B cell (primary cell): ENCODE measurements at regions not wholly inside any gene's neighbourhood (a gene's known extent, or its start where the extent isn't known, plus 50 kb on each side); places are given as distances from the start of the nearest gene placed in this dataset.

Experiments
- ATAC-seq: fragments of 200-7000 bp; cut with Tn5 transposase; one replicate; pipeline ENCODE4 v1.10.0; 2021; ENCODE audit warnings: low read depth, mild to moderate bottlenecking, moderate number of reproducible peaks, moderate library complexity
- CTCF ChIA-PET: fragments of 350-600 bp; sonication (Branson Sonifier 250); formaldehyde crosslinking; loops from one replicate; lab custom pipeline; 2021; ENCODE audit warnings: antibody characterized with exemption, inconsistent platforms; lab: Charles Lee
- POLR2A ChIA-PET: fragments of 350-600 bp; sonication (Branson Sonifier 250); formaldehyde crosslinking; loops from one replicate; lab custom pipeline; 2021; ENCODE audit warnings: antibody characterized with exemption; lab: Charles Lee
- DNase-seq: peaks from one replicate; pipeline ENCODE4 v3.0.0; 2013
- H2AFZ ChIP-seq: 2 replicates; pipeline ENCODE4 v1.6.1; 2012; ENCODE audit warnings: mild to moderate bottlenecking, low read depth, low read length; ENCODE audit not compliant: insufficient read depth, poor library complexity, severe bottlenecking
- H3K27ac ChIP-seq, 2 donors: 1 replicate in 1 of 2; 2 replicates in 1 of 2; pipeline ENCODE4 v1.5.1; 2012 to 2013; ENCODE audit warnings: low read length in 2 of 2, mild to moderate bottlenecking in 2 of 2, moderate library complexity in 1 of 2
- H3K27me3 ChIP-seq, 4 experiments: fragments of 200-600 bp in 1 of 4; sonication (generic) in 1 of 4; replicated peaks in 1 of 4; 1 replicate in 2 of 4; 2 replicates in 2 of 4; pipeline versions ENCODE4 v1.6.1 to v1.7.0; 2013 to 2016; ENCODE audit warnings: low read length in 3 of 4, mild to moderate bottlenecking in 2 of 4, mixed read lengths in 1 of 4, moderate library complexity in 1 of 4; ENCODE audit not compliant: insufficient read depth in 4 of 4, control insufficient read depth in 3 of 4; ENCODE audit errors: control extremely low read depth in 1 of 4
- H3K36me3 ChIP-seq, 2 experiments: replicated peaks in 1 of 2; 1 replicate in 1 of 2; 2 replicates in 1 of 2; pipeline versions ENCODE4 v1.6.1 to v1.7.1; 2013; ENCODE audit warnings: low read length in 1 of 2; ENCODE audit not compliant: insufficient read depth in 2 of 2, control insufficient read depth in 1 of 2; ENCODE audit errors: control extremely low read depth in 1 of 2, extremely low read depth in 1 of 2
- H3K4me1 ChIP-seq, 2 donors: fragments of 200-600 bp in 1 of 2; sonication (generic) in 1 of 2; 1 replicate in 1 of 2; 2 replicates in 1 of 2; pipeline versions ENCODE4 v1.5.1 to v1.6.1; 2013 to 2017; ENCODE audit warnings: low read length in 2 of 2; ENCODE audit not compliant: control insufficient read depth in 2 of 2, insufficient read depth in 2 of 2
- H3K4me2 ChIP-seq: replicated peaks from 2 replicates; pipeline ENCODE3; 2012; ENCODE audit warnings: mild to moderate bottlenecking, low read depth, low read length; ENCODE audit not compliant: poor library complexity, severe bottlenecking
- H3K4me3 ChIP-seq, 5 experiments: fragments of 200-600 bp in 1 of 5; sonication (generic) in 1 of 5; 1 replicate in 3 of 5; 2 replicates in 2 of 5; pipeline versions ENCODE4 v1.5.1 to v1.7.0; 2011 to 2016; ENCODE audit warnings: low read length in 4 of 5, mild to moderate bottlenecking in 4 of 5, low read depth in 2 of 5, control low read depth in 1 of 5, moderate library complexity in 1 of 5; ENCODE audit not compliant: insufficient read depth in 1 of 5; ENCODE audit errors: control extremely low read depth in 1 of 5, extremely low read depth in 1 of 5
- H3K79me2 ChIP-seq: fragments of 200-600 bp; sonication (generic); one replicate; pipeline ENCODE4 v1.6.0; 2016; ENCODE audit warnings: low read length; ENCODE audit not compliant: control insufficient read depth, insufficient read depth
- H3K9ac ChIP-seq: fragments of 200-600 bp; sonication (generic); 2 replicates; pipeline ENCODE4 v1.6.1; 2017; ENCODE audit warnings: mild to moderate bottlenecking, low read length, moderate library complexity
- H3K9me3 ChIP-seq, 3 donors: one replicate each; pipeline versions ENCODE4 v1.6.1 to v1.7.1; 2013; ENCODE audit warnings: low read length in 2 of 3; ENCODE audit not compliant: control insufficient read depth in 2 of 3, insufficient read depth in 1 of 3; ENCODE audit errors: control extremely low read depth in 1 of 3
- H4K20me1 ChIP-seq: 2 replicates; pipeline ENCODE4 v1.6.0; 2012; ENCODE audit warnings: mild to moderate bottlenecking, low read length; ENCODE audit not compliant: insufficient read depth, control insufficient read depth, poor library complexity, severe bottlenecking
- H3K27ac Mint-ChIP-seq: one replicate; pipeline ENCODE4 v1.8.0; 2021; ENCODE audit warnings: mixed read lengths
- H3K27me3 Mint-ChIP-seq: one replicate; pipeline ENCODE4 v1.8.0; 2021; ENCODE audit warnings: mixed read lengths
- H3K4me1 Mint-ChIP-seq: one replicate; pipeline ENCODE4 v1.8.0; 2021; ENCODE audit warnings: mixed read lengths
- H3K4me3 Mint-ChIP-seq: one replicate; pipeline ENCODE4 v1.8.0; 2021; ENCODE audit warnings: mixed read lengths
- H3K9me3 Mint-ChIP-seq: one replicate; pipeline ENCODE4 v1.8.0; 2022; ENCODE audit warnings: mixed read lengths; ENCODE audit not compliant: insufficient read depth
- EZH2 ChIP-seq: IDR thresholded peaks from 2 replicates; pipeline ENCODE4 v1.6.1; 2012; ENCODE audit warnings: borderline replicate concordance, low read depth, mild to moderate bottlenecking, moderate library complexity, low read length; ENCODE audit not compliant: insufficient read depth, poor library complexity, severe bottlenecking
- WGBS: methylation state at CpG from one replicate; pipeline ENCODE4 v1.1.5; 2013; ENCODE audit warnings: missing lambda C conversion rate; ENCODE audit not compliant: insufficient coverage; 5-methylcytosine and 5-hydroxymethylcytosine counted together
- intact Hi-C: fragments of 100-400 bp; cut with micrococcal nuclease; formaldehyde crosslinking; loops from one replicate; pipeline ENCODE4 v1.10.0; 2022
- TF ChIP-seq, protein P1 (sequence below): fragments of 200-600 bp; IDR thresholded peaks from one replicate; pipeline ENCODE4 v1.8.0; 2022; ENCODE audit warnings: antibody characterized with exemption, mild to moderate bottlenecking

DNA sequence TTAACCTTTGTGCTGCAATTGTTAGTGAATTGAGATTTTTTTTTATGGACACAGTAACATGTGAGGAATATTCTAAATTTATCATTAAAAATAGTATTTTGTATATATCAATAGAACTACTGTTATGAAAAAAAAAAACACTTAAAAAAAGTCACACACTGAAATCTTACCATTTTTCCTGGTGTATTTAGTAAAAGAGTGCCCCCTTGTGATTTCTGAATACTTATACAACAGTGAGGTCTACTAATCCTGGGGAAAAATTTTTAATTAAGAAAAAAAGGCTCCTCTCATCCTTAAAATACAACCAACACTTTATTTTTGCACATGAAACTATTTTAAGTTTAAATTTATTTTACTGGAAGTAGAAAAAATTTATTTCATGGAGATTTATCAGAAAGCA is 56.4 kb upstream of the SPOCK3 start:
- Histone ChIP-seq H4K20me1 (no peaks in the 10 kb centered on the region), H3K4me2 (no peak overlapping the region), H2AFZ (no peak overlapping the region), H3K4me1 (no peaks in the 10 kb centered on the region), H3K9ac (no peak overlapping the region), H3K27ac (no peak overlapping the region), H3K4me3 (no peak overlapping the region), H3K79me2 (no peaks in the 10 kb centered on the region), H3K27me3 (no peaks in the 10 kb centered on the region), H3K36me3 (no peaks in the 10 kb centered on the region), H3K9me3 (no peaks in the 10 kb centered on the region)
- H3K27ac Mint-ChIP-seq = no peak overlapping the region
- H3K9me3 Mint-ChIP-seq = no peaks in the 10 kb centered on the region
- POLR2A ChIA-PET = no interaction called here
- DNase-seq (no peak), ATAC-seq (no peak)
- H3K27me3 Mint-ChIP-seq = no peaks in the 10 kb centered on the region
- TF ChIP-seq EZH2 = no peak
- TF ChIP-seq, protein P1, sequence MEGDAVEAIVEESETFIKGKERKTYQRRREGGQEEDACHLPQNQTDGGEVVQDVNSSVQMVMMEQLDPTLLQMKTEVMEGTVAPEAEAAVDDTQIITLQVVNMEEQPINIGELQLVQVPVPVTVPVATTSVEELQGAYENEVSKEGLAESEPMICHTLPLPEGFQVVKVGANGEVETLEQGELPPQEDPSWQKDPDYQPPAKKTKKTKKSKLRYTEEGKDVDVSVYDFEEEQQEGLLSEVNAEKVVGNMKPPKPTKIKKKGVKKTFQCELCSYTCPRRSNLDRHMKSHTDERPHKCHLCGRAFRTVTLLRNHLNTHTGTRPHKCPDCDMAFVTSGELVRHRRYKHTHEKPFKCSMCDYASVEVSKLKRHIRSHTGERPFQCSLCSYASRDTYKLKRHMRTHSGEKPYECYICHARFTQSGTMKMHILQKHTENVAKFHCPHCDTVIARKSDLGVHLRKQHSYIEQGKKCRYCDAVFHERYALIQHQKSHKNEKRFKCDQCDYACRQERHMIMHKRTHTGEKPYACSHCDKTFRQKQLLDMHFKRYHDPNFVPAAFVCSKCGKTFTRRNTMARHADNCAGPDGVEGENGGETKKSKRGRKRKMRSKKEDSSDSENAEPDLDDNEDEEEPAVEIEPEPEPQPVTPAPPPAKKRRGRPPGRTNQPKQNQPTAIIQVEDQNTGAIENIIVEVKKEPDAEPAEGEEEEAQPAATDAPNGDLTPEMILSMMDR = no peak
- intact Hi-C loops = no loop called here
- no peak overlapping the region for H3K4me3 Mint-ChIP-seq
- CTCF ChIA-PET = no interaction called here
- no peaks in the 10 kb centered on the region for H3K4me1 Mint-ChIP-seq

DNA sequence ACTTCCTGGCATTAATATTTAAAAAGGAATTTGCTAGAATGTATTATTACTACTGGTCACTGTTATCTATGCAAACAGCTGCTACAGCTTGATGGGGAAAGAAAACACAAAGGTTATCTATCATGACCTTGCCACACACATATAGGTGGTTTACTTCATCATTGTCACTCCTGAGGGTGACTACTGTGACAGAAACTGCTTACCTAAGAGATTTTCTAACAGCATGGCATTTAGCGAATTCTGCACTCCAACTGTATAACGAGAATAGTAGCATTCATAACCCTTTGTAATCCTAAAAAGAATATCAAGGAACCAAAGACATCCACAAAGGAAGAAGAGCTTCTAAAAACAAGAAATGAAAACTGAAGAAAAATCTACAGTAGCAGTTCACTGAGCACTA is 74.6 kb upstream of the SPOCK3 start:
- intact Hi-C loops = no loop called here
- H3K27ac Mint-ChIP-seq = no peak overlapping the region

More for the DNA sequence above, 74.6 kb upstream of the SPOCK3 start:
- Histone ChIP-seq H3K4me2 (no peak overlapping the region), H4K20me1 (no peaks in the 10 kb centered on the region), H3K4me3 (no peak overlapping the region), H3K36me3 (no peaks in the 10 kb centered on the region), H2AFZ (no peak overlapping the region), H3K9ac (no peak overlapping the region), H3K27me3 (no peaks in the 10 kb centered on the region), H3K27ac (no peak overlapping the region), H3K4me1 (no peaks in the 10 kb centered on the region), H3K9me3 (no peaks in the 10 kb centered on the region), H3K79me2 (no peaks in the 10 kb centered on the region)
- TF ChIP-seq EZH2 = no peak
- TF ChIP-seq, protein P1 = no peak
- ChIA-PET POLR2A (no interaction called here), CTCF (no interaction called here)
- WGBS = 100% methylated on average over 1 of the region's 2 CpGs
- DNase-seq = no peak
- H3K4me1 Mint-ChIP-seq = no peaks in the 10 kb centered on the region
- no peak overlapping the region for H3K4me3 Mint-ChIP-seq
- no peaks in the 10 kb centered on the region for H3K9me3 Mint-ChIP-seq
- ATAC-seq = no peak
- H3K27me3 Mint-ChIP-seq = no peaks in the 10 kb centered on the region
